ENCODE measurements at regions not wholly inside any gene's neighbourhood (a gene's known extent, or its start where the extent isn't known, plus 50 kb on each side); places are given as distances from the start of the nearest gene placed in this dataset.

GRCh38 chr1:60833173-60833572, 249.2 kb upstream of the NFIA start:
- no peaks in the 10 kb centered on the region for H3K4me1 ChIP-seq
- no peak overlapping the region for H3K4me3 ChIP-seq
- no peaks in the 10 kb centered on the region for H3K36me3 ChIP-seq
- no peaks in the 10 kb centered on the region for H3K27me3 ChIP-seq
- intact Hi-C loops (cut with DNase I) = no loop called here
- no peak overlapping the region for H3K27ac ChIP-seq
- DNase-seq = no peak
- 5 to 15% methylated on average over 3 of the region's 3 CpGs for WGBS, 2 donors
- no peaks in the 10 kb centered on the region for H3K9me3 ChIP-seq
- TF ChIP-seq POLR2A (IDR thresholded peaks at IDR 0.05) = no peak
- TF ChIP-seq CTCF (IDR thresholded peaks at IDR 0.05) = no peak
- no peak for TF ChIP-seq EP300 (IDR thresholded peaks at IDR 0.05)
- TF ChIP-seq POLR2AphosphoS5 (IDR thresholded peaks at IDR 0.05) = no peak

- Histone ChIP-seq H3K27me3 (no peaks in the 10 kb centered on the region), H3K4me3 (no peak overlapping the region), H3K36me3 (no peaks in the 10 kb centered on the region), H3K9me3 (no peaks in the 10 kb centered on the region), H3K27ac (no peak overlapping the region), H3K4me1 (no peaks in the 10 kb centered on the region)
- 37 to 39% methylated on average over 3 of the region's 3 CpGs for WGBS, 2 donors
- no peak for TF ChIP-seq CTCF (IDR thresholded peaks at IDR 0.05)
- TF ChIP-seq POLR2A (IDR thresholded peaks at IDR 0.05) = no peak
- no peak for TF ChIP-seq EP300 (IDR thresholded peaks at IDR 0.05)
- no peak for TF ChIP-seq POLR2AphosphoS5 (IDR thresholded peaks at IDR 0.05)
- intact Hi-C loops (cut with DNase I) = no loop called here
- no peak for DNase-seq
Observed at GRCh38 chr1:60832367-60832766, 250.0 kb upstream of the NFIA start.

DNA sequence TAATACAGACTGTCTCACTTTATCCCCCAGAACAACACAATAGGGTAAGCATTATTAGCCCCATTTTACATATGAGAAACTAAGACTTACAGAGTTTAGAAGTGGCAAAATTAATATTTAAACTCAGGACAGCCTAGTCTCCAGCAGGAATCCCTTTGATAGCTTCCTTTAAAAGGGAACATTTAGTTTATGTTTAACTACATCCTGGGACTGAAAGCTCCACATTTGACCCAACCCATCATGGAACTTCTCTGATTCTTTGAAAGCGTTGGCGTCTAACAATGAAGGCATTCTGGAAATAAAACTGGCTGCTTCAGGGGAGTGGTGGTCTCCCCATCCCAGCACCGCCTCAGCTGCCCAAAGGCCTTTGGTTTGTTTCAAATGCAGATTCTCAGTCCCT, 250.6 kb upstream of the NFIA start:
- intact Hi-C loops (cut with DNase I) = no loop called here
- TF ChIP-seq POLR2A (IDR thresholded peaks at IDR 0.05) (no peak), CTCF (IDR thresholded peaks at IDR 0.05) (no peak), EP300 (IDR thresholded peaks at IDR 0.05) (no peak), POLR2AphosphoS5 (IDR thresholded peaks at IDR 0.05) (no peak)
- H3K9me3 ChIP-seq = no peaks in the 10 kb centered on the region
- H3K4me3 ChIP-seq = no peak overlapping the region
- H3K4me1 ChIP-seq = no peaks in the 10 kb centered on the region
- no peak for DNase-seq
- 19 to 67% methylated on average over 3 of the region's 3 CpGs for WGBS, 2 donors
- H3K27ac ChIP-seq = no peak overlapping the region
- H3K27me3 ChIP-seq = no peaks in the 10 kb centered on the region
- H3K36me3 ChIP-seq = no peaks in the 10 kb centered on the region

DNA sequence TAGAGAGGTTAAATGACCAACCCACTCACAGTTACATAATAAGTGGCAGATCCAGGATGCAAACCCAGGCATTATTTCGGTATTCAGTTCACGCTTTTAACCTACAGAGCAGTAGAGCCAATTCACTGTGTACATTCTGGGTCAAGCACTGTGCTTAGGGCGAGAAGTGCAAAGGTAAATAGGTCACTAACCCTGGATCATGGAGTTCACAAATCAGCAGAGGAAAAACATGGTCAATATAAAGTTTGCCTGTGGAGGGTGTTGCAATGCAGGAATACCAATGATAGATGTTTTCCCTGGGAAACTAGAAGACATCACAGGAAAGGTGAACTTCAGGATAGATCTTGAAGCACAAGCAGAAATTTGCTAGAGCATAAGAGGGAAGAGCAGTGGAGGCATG, 253.4 kb upstream of the NFIA start:
- TF ChIP-seq EP300 (IDR thresholded peaks at IDR 0.05) (no peak), POLR2AphosphoS5 (IDR thresholded peaks at IDR 0.05) (no peak), POLR2A (IDR thresholded peaks at IDR 0.05) (no peak), CTCF (IDR thresholded peaks at IDR 0.05) (no peak)
- WGBS, 2 donors = 83 to 93% methylated on average over 3 of the region's 3 CpGs
- no peak for DNase-seq
- H3K36me3 ChIP-seq = no peaks in the 10 kb centered on the region
- H3K9me3 ChIP-seq = no peaks in the 10 kb centered on the region
- H3K4me3 ChIP-seq = no peak overlapping the region
- intact Hi-C loops (cut with DNase I) = no loop called here
- H3K4me1 ChIP-seq = peaks cover 0 to 12% (median 10%) of the 10 kb centered on the region in 4 donors
- H3K27ac ChIP-seq = no peak overlapping the region
- H3K27me3 ChIP-seq = no peaks in the 10 kb centered on the region

GRCh38 chr1:60826320-60827094, 255.9 kb upstream of the NFIA start:
- TF ChIP-seq POLR2A (IDR thresholded peaks at IDR 0.05) (no peak), EP300 (IDR thresholded peaks at IDR 0.05) (no peak), POLR2AphosphoS5 (IDR thresholded peaks at IDR 0.05) (no peak), CTCF (IDR thresholded peaks at IDR 0.05) (no peak)
- Histone ChIP-seq H3K36me3 (no peaks in the 10 kb centered on the region), H3K4me1 (peaks cover 0 to 12% (median 10%) of the 10 kb centered on the region in 4 donors), H3K9me3 (no peaks in the 10 kb centered on the region), H3K27ac (no peak overlapping the region), H3K4me3 (no peak overlapping the region), H3K27me3 (no peaks in the 10 kb centered on the region)
- WGBS, 2 donors = 42 to 74% methylated on average over 2 of the region's 2 CpGs
- intact Hi-C loops (cut with DNase I) = no loop called here
- DNase-seq = no peak
